ENCODE measurements at regions not wholly inside any gene's neighbourhood (a gene's known extent, or its start where the extent isn't known, plus 50 kb on each side); places are given as distances from the start of the nearest gene placed in this dataset.

DNA sequence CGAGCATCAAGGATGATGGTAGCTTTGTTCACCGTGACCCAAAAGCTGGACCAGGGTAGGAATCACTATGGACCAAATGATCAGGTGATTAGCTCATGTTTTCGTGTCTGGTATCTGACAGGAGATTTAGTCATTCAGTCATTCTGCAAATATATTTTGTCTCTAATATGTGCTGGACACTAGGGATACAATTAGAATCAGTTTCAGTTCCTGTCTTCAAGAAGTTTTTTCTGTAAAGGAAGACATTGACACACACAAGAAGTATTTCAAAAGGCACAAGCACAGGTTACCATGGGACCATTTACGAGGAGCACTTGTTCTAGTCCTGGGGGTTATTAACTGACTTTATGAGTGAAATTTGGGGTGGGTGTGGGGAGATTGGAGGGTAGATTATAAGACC, 244.9 kb downstream of the HIVEP2 start:
- Mint-ChIP-seq H3K4me1 (peaks cover 3% of the 10 kb centered on the region), H3K4me3 (no peak overlapping the region), H3K27ac (no peak overlapping the region), H3K36me3 (ENCODE audit: low read depth) (no peaks in the 10 kb centered on the region), H3K9me3 (no peaks in the 10 kb centered on the region), H3K27me3 (no peaks in the 10 kb centered on the region)
- ChIA-PET POLR2A (no interaction called here), CTCF (no interaction called here)
- no peak for DNase-seq

DNA sequence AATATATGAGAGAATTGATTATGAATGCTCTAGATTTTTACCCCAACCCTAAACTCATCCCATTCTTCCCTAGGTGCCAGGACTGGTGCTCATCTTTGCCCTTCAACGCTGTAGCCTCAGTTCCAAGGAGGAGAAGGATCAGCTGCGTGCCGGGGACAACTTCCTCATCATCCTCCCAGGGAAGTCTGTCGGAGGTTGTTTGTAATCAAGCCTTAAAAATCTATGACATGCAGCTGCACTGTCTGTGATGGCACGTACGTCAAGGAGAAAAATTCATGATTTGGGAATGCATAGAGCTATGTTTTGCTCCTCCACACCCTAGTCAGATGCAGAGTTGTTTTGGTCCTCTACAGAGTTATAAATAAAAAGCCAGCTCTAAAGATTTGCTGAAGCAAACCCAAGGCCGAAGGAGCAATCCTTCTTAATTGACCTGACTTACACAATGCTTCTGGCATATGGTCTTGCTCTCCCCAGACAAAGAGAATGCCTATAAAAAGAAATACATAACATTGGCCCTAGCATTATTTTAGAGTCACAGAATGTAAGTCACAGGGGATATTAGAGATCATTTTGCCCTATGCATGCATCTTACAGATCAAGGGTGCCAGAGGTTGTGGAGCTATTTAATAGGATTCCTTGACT, 244.2 kb downstream of the HIVEP2 start:
- no peak for DNase-seq
- no peaks in the 10 kb centered on the region for H3K27me3 Mint-ChIP-seq
- POLR2A ChIA-PET = no interaction called here
- no peak overlapping the region for H3K4me3 Mint-ChIP-seq
- peaks cover 4% of the 10 kb centered on the region for H3K9me3 Mint-ChIP-seq
- H3K27ac Mint-ChIP-seq = no peak overlapping the region
- H3K4me1 Mint-ChIP-seq = peaks cover 4% of the 10 kb centered on the region
- H3K36me3 Mint-ChIP-seq (ENCODE audit: low read depth) = no peaks in the 10 kb centered on the region
- CTCF ChIA-PET = no interaction called here
